HL-60 (cell line): ENCODE measurements at regions not wholly inside any gene's neighbourhood (a gene's known extent, or its start where the extent isn't known, plus 50 kb on each side); places are given as distances from the start of the nearest gene placed in this dataset.

Source experiments
- DNase-seq, 2 experiments: peaks; one replicate each; pipeline ENCODE4 v3.0.0-alpha.2; 2010 to 2020; ENCODE audit warnings: low read depth in 1 of 2, low spot score in 1 of 2
- H3K27ac ChIP-seq: fragments of 250-450 bp; sonication (Bioruptor Pico); replicated peaks from 2 replicates; pipeline ENCODE4 v1.5.1; 2020; ENCODE audit warnings: mild to moderate bottlenecking, moderate library complexity
- H3K27me3 ChIP-seq: fragments of 250-450 bp; sonication (Bioruptor Pico); 2 replicates; pipeline ENCODE4 v1.5.1; 2021; ENCODE audit warnings: mild to moderate bottlenecking, moderate library complexity; ENCODE audit not compliant: insufficient read depth, poor library complexity, severe bottlenecking
- H3K4me3 ChIP-seq: replicated peaks from 2 replicates; pipeline ENCODE4 v1.5.1; 2011; ENCODE audit warnings: mild to moderate bottlenecking, control low read depth, low read length; ENCODE audit not compliant: insufficient read depth
- CTCF ChIP-seq: IDR thresholded peaks from one replicate; pipeline ENCODE4 v1.5.1; 2011; ENCODE audit warnings: low read length, control low read depth, inconsistent platforms; ENCODE audit not compliant: insufficient read depth
- GABPA ChIP-seq: IDR thresholded peaks from 2 replicates; pipeline ENCODE4 v1.6.1; 2012; ENCODE audit warnings: low read depth
- POLR2AphosphoS5 ChIP-seq: IDR thresholded peaks from 2 replicates; pipeline ENCODE4 v1.6.1; 2012; ENCODE audit warnings: low read depth
- REST ChIP-seq: IDR thresholded peaks from 2 replicates; pipeline ENCODE4 v1.6.1; 2012; ENCODE audit warnings: low read depth; ENCODE audit not compliant: insufficient replicate concordance
- SPI1 ChIP-seq: IDR thresholded peaks from 2 replicates; pipeline ENCODE4 v1.6.1; 2012; ENCODE audit warnings: low read depth, mild to moderate bottlenecking, borderline replicate concordance

- no peak overlapping the region for H3K27ac ChIP-seq
- no peak for TF ChIP-seq REST
- no peak for TF ChIP-seq POLR2AphosphoS5
- no peak for TF ChIP-seq GABPA
- no peak for TF ChIP-seq CTCF
- TF ChIP-seq SPI1 = no peak
- H3K27me3 ChIP-seq = peaks cover 5% of the 10 kb centered on the region
- no peak overlapping the region for H3K4me3 ChIP-seq
- no peak for DNase-seq
Measured at GRCh38 chr2:18365342-18365741, 195.1 kb downstream of the RDH14 start.

GRCh38 chr2:18363348-18363747 lies 197.1 kb downstream of the RDH14 start:
- TF ChIP-seq SPI1 = no peak
- TF ChIP-seq REST = no peak
- TF ChIP-seq POLR2AphosphoS5 = no peak
- TF ChIP-seq CTCF = no peak
- no peak for TF ChIP-seq GABPA
- no peak overlapping the region for H3K27ac ChIP-seq

GRCh38 chr2:18362696-18363095 lies 197.8 kb downstream of the RDH14 start:
- Histone ChIP-seq H3K27ac (no peak overlapping the region), H3K27me3 (no peaks in the 10 kb centered on the region), H3K4me3 (no peak overlapping the region)
- no peak for TF ChIP-seq POLR2AphosphoS5
- TF ChIP-seq SPI1 = no peak
- TF ChIP-seq CTCF = no peak
- TF ChIP-seq REST = no peak
- TF ChIP-seq GABPA = no peak
- DNase-seq = no peak

More at GRCh38 chr2:18363348-18363747, 197.1 kb downstream of the RDH14 start:
- H3K27me3 ChIP-seq = no peaks in the 10 kb centered on the region
- H3K4me3 ChIP-seq = no peak overlapping the region
- DNase-seq = no peak
